H1 (cell line): ENCODE measurements at regions not wholly inside any gene's neighbourhood (a gene's known extent, or its start where the extent isn't known, plus 50 kb on each side); places are given as distances from the start of the nearest gene placed in this dataset.

Experiments used
- CTCF ChIA-PET: fragments of 300-600 bp; sonication (Branson Sonifier 250); formaldehyde crosslinking; loops from one replicate; lab custom pipeline; 2021; ENCODE audit not compliant: partially characterized antibody; lab: Charles Lee
- POLR2A ChIA-PET: fragments of 300-600 bp; sonication (Branson Sonifier 250); formaldehyde crosslinking; loops from one replicate; lab custom pipeline; 2021; ENCODE audit warnings: inconsistent platforms; ENCODE audit not compliant: partially characterized antibody; lab: Charles Lee
- DNase-seq, 2 experiments: peaks; one replicate each; pipeline versions ENCODE4 v3.0.0 to v3.0.0-alpha.2; 2010 to 2022; ENCODE audit warnings: low spot score in 2 of 2, low read depth in 1 of 2, mixed read lengths in 1 of 2
- FAIRE-seq: peaks from 2 replicates; lab custom pipeline; 2011; peaks lifted over from hg19 to GRCh38; lab: Jason Lieb, UNC
- H2AFZ ChIP-seq: 2 replicates; pipeline ENCODE4 v1.8.1; 2012; ENCODE audit warnings: low read length, inconsistent platforms
- H2AK5ac ChIP-seq: 2 replicates; pipeline ENCODE4 v1.6.1; 2013; ENCODE audit warnings: low read depth, low read length
- H2BK120ac ChIP-seq: replicated peaks from 2 replicates; pipeline ENCODE3; 2013; ENCODE audit warnings: low read depth, low read length, inconsistent platforms
- H2BK12ac ChIP-seq: 2 replicates; pipeline ENCODE4 v1.6.1; 2013; ENCODE audit warnings: low read depth, low read length
- H2BK15ac ChIP-seq: 2 replicates; pipeline ENCODE4 v1.6.1; 2013; ENCODE audit warnings: low read length
- H2BK20ac ChIP-seq: 2 replicates; pipeline ENCODE4 v1.6.1; 2013; ENCODE audit warnings: low read length
- H2BK5ac ChIP-seq: 2 replicates; pipeline ENCODE4 v1.6.1; 2013; ENCODE audit warnings: low read depth, low read length
- H3K14ac ChIP-seq: 2 replicates; pipeline ENCODE4 v1.6.1; 2013; ENCODE audit warnings: inconsistent platforms; ENCODE audit not compliant: insufficient read length
- H3K18ac ChIP-seq: 2 replicates; pipeline ENCODE4 v1.6.1; 2013; ENCODE audit warnings: low read length; ENCODE audit errors: extremely low read depth
- H3K23ac ChIP-seq: 2 replicates; pipeline ENCODE4 v1.6.1; 2013; ENCODE audit warnings: inconsistent platforms; ENCODE audit not compliant: insufficient read length
- H3K23me2 ChIP-seq: 2 replicates; pipeline ENCODE4 v1.6.1; 2013; ENCODE audit warnings: low read depth, low read length
- H3K27ac ChIP-seq: 2 replicates; pipeline ENCODE4 v1.6.1; 2011; ENCODE audit warnings: low read depth, low read length, inconsistent platforms
- H3K27me3 ChIP-seq, 4 experiments: replicated peaks in 1 of 4; 1 replicate in 1 of 4; 2 replicates in 3 of 4; pipeline versions ENCODE4 v1.6.1 to v1.8.1; 2011 to 2013; ENCODE audit warnings: low read length in 3 of 4, mild to moderate bottlenecking in 3 of 4, inconsistent platforms in 2 of 4, mixed read lengths in 2 of 4, moderate library complexity in 1 of 4; ENCODE audit not compliant: control insufficient read depth in 3 of 4, insufficient read depth in 3 of 4; ENCODE audit errors: extremely low read depth in 1 of 4
- H3K36me3 ChIP-seq, 4 experiments: 2 replicates each; pipeline versions ENCODE4 v1.6.1 to v1.8.1; 2011 to 2013; ENCODE audit warnings: mild to moderate bottlenecking in 4 of 4, low read length in 3 of 4, moderate library complexity in 2 of 4, control low read depth in 1 of 4, inconsistent platforms in 1 of 4; ENCODE audit not compliant: insufficient read depth in 4 of 4, control insufficient read depth in 2 of 4
- H3K4ac ChIP-seq: replicated peaks from 2 replicates; pipeline ENCODE3; 2013; ENCODE audit warnings: low read length, low read depth, mixed read lengths, inconsistent platforms; ENCODE audit not compliant: insufficient read length
- H3K4me1 ChIP-seq, 4 experiments: replicated peaks in 1 of 4; 1 replicate in 1 of 4; 2 replicates in 3 of 4; pipeline versions ENCODE4 v1.6.1 to v1.8.1; 2011 to 2013; ENCODE audit warnings: low read length in 3 of 4, inconsistent platforms in 2 of 4, mixed read lengths in 1 of 4; ENCODE audit not compliant: insufficient read depth in 4 of 4, control insufficient read depth in 3 of 4
- H3K4me2 ChIP-seq, 2 experiments: 2 replicates each; pipeline versions ENCODE4 v1.6.1 to v1.8.1; 2011 to 2013; ENCODE audit warnings: low read depth in 2 of 2, low read length in 2 of 2, control low read depth in 1 of 2, inconsistent platforms in 1 of 2, mild to moderate bottlenecking in 1 of 2; ENCODE audit not compliant: insufficient read depth in 1 of 2
- H3K4me3 ChIP-seq, 4 experiments: fragments of 200-600, 300-600 bp in 1 of 4; sonication (generic), shearing (Covaris generic), sonication (Bioruptor Twin) in 1 of 4; 2 replicates each; pipeline versions ENCODE4 v1.5.1 to v1.8.1; 2011 to 2016; ENCODE audit warnings: low read length in 4 of 4, low read depth in 3 of 4, control low read depth in 2 of 4, inconsistent platforms in 2 of 4, mild to moderate bottlenecking in 2 of 4, mixed read lengths in 1 of 4, moderate library complexity in 1 of 4; ENCODE audit not compliant: insufficient read depth in 2 of 4; ENCODE audit errors: extremely low read depth in 1 of 4
- H3K56ac ChIP-seq: replicated peaks from 2 replicates; pipeline ENCODE3; 2013; ENCODE audit warnings: low read depth, mild to moderate bottlenecking, mixed read lengths, low read length, inconsistent platforms; ENCODE audit not compliant: insufficient read length
- H3K79me1 ChIP-seq: 2 replicates; pipeline ENCODE4 v1.6.1; 2013; ENCODE audit warnings: low read depth, low read length, control low read depth
- H3K79me2 ChIP-seq, 2 experiments: 2 replicates each; pipeline versions ENCODE4 v1.6.1 to v1.8.1; 2012 to 2013; ENCODE audit warnings: low read length in 2 of 2, mild to moderate bottlenecking in 2 of 2, inconsistent platforms in 1 of 2; ENCODE audit not compliant: insufficient read depth in 2 of 2, control insufficient read depth in 1 of 2
- H3K9ac ChIP-seq, 4 experiments: replicated peaks in 1 of 4; 1 replicate in 1 of 4; 2 replicates in 3 of 4; pipeline versions ENCODE4 v1.6.1 to v1.8.1; 2011 to 2013; ENCODE audit warnings: low read depth in 3 of 4, low read length in 3 of 4, control low read depth in 2 of 4, mild to moderate bottlenecking in 2 of 4, moderate library complexity in 2 of 4, inconsistent platforms in 1 of 4; ENCODE audit errors: extremely low read depth in 1 of 4
- H3K9me3 ChIP-seq, 2 experiments: 2 replicates each; pipeline versions ENCODE4 v1.6.1 to v1.8.1; 2012 to 2013; ENCODE audit warnings: mild to moderate bottlenecking in 2 of 2, moderate library complexity in 2 of 2, control low read depth in 1 of 2, inconsistent platforms in 1 of 2, low read depth in 1 of 2, low read length in 1 of 2, mixed read lengths in 1 of 2; ENCODE audit not compliant: insufficient read depth in 2 of 2
- H4K20me1 ChIP-seq, 2 experiments: replicated peaks in 1 of 2; 2 replicates each; pipeline versions ENCODE3 to v1.8.1; 2011 to 2013; ENCODE audit warnings: inconsistent platforms in 2 of 2, low read length in 2 of 2, mild to moderate bottlenecking in 1 of 2; ENCODE audit not compliant: insufficient read depth in 2 of 2, control insufficient read depth in 1 of 2
- H4K5ac ChIP-seq: 2 replicates; pipeline ENCODE4 v1.6.1; 2013; ENCODE audit warnings: low read length, low read depth, mixed read lengths, inconsistent platforms; ENCODE audit not compliant: insufficient read length
- H4K8ac ChIP-seq: 2 replicates; pipeline ENCODE4 v1.8.0; 2013; ENCODE audit warnings: mild to moderate bottlenecking, moderate library complexity, low read length, inconsistent platforms; ENCODE audit not compliant: insufficient read depth; ENCODE audit errors: extremely low read depth
- H4K91ac ChIP-seq: replicated peaks from 2 replicates; pipeline ENCODE3; 2013; ENCODE audit warnings: low read length, mixed read lengths, inconsistent platforms; ENCODE audit not compliant: insufficient read length
- CHD1 ChIP-seq: IDR thresholded peaks from 2 replicates; pipeline ENCODE4 v1.6.1; 2012; ENCODE audit warnings: low read depth, low read length, improper control_type of control experiment
- CTBP2 ChIP-seq: IDR thresholded peaks from 2 replicates; pipeline ENCODE4 v1.7.0; 2011; ENCODE audit warnings: borderline replicate concordance, mild to moderate bottlenecking, moderate library complexity, mixed read lengths, low read length; ENCODE audit not compliant: insufficient read depth, insufficient read length
- HDAC6 ChIP-seq: IDR thresholded peaks from one replicate; pipeline ENCODE4 v1.7.1; 2012; ENCODE audit warnings: low read depth, mild to moderate bottlenecking, inconsistent platforms, low read length, moderate library complexity
- JUND ChIP-seq: IDR thresholded peaks from 2 replicates; pipeline ENCODE4 v1.6.1; 2011; ENCODE audit warnings: mild to moderate bottlenecking, improper control_type of control experiment, low read length
- POLR2AphosphoS5 ChIP-seq: IDR thresholded peaks from 2 replicates; pipeline ENCODE4 v1.6.1; 2011; ENCODE audit warnings: low read depth, low read length
- POU5F1 ChIP-seq: IDR thresholded peaks from 2 replicates; pipeline ENCODE4 v1.6.1; 2011; ENCODE audit warnings: low read depth, mild to moderate bottlenecking, low read length, moderate library complexity
- SIN3A ChIP-seq, 2 experiments: IDR thresholded peaks in 1 of 2; conservative IDR thresholded peaks in 1 of 2; 2 replicates each; pipeline ENCODE4 v1.6.1; 2011 to 2012; ENCODE audit warnings: low read length in 2 of 2, improper control_type of control experiment in 1 of 2, low read depth in 1 of 2, mild to moderate bottlenecking in 1 of 2
- TAF1 ChIP-seq: IDR thresholded peaks from 2 replicates; pipeline ENCODE4 v1.6.1; 2011; ENCODE audit warnings: mild to moderate bottlenecking, low read depth, low read length
- TEAD4 ChIP-seq: IDR thresholded peaks from 2 replicates; pipeline ENCODE4 v1.6.1; 2012; ENCODE audit warnings: low read depth, low read length, inconsistent platforms, mixed read lengths
- YY1 ChIP-seq: IDR thresholded peaks from 2 replicates; pipeline ENCODE4 v1.6.1; 2011; ENCODE audit warnings: low read depth, mild to moderate bottlenecking, low read length
- WGBS, 2 experiments: shearing (Covaris generic) in 1 of 2; methylation state at CpG; one replicate each; pipeline versions ENCODE4 v1.1.6 to v1.1.7; 2013 to 2015; ENCODE audit warnings: low lambda C conversion rate in 2 of 2, mixed read lengths in 2 of 2, inconsistent platforms in 1 of 2, low coverage in 1 of 2, missing lambda C conversion rate in 1 of 2; ENCODE audit not compliant: insufficient replicate concordance in 2 of 2, insufficient coverage in 1 of 2, insufficient read length in 1 of 2; ENCODE audit errors: extremely low coverage in 1 of 2, missing lambda C conversion rate in 1 of 2; 5-methylcytosine and 5-hydroxymethylcytosine counted together

DNA sequence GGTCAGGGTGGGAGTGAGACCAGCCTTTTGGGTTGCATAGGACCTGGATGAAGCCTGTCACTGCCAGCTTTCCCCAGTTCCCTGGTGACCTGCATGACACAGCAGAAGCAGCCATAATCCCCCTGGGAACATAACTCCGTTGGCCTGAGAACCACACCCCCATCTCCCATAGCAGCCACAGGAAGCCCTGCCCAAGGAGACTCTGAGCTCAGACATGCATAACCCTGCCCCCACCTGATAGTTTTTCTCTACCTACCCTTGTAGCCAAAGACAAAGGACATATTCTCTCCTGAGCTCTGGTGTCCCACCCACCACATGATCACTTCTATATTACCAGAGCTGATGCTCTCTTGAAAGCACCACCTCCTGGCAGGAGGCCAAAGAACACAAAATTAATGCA lies 413.5 kb upstream of the HTR2A start:
- H2AFZ ChIP-seq = 0 out of 2 replicates have a peak overlapping the region, but pooled peaks have one; percentile 31
- CTCF ChIA-PET = interaction anchor here (0.5 to 1.7 kb wide), 2 partner anchors 19 to 336 kb away, joined by 3 to 5 read pairs; no protein-coding TSS in a partner anchor

More for the DNA sequence above, 413.5 kb upstream of the HTR2A start:
- H2BK15ac ChIP-seq = no peak overlapping the region
- no peaks in the 10 kb centered on the region for H3K36me3 ChIP-seq
- no peak overlapping the region for H3K9ac ChIP-seq
- no peak overlapping the region for H3K23ac ChIP-seq
- no peaks in the 10 kb centered on the region for H3K79me1 ChIP-seq
- H3K4me1 ChIP-seq = no peaks in the 10 kb centered on the region
- H3K27ac ChIP-seq = no peak overlapping the region
- H4K5ac ChIP-seq = no peak overlapping the region
- POLR2A ChIA-PET = no interaction called here
- H3K23me2 ChIP-seq = no peaks in the 10 kb centered on the region
- H4K20me1 ChIP-seq = no peaks in the 10 kb centered on the region
- no peak overlapping the region for H2BK20ac ChIP-seq
- H3K9me3 ChIP-seq = 0 out of 4 replicates have a peak, but pooled peaks cover 0 to 4% of the 10 kb centered on the region in 2 experiments
- H3K27me3 ChIP-seq = no peaks in the 10 kb centered on the region
- no peak overlapping the region for H2BK12ac ChIP-seq
- no peak overlapping the region for H3K4ac ChIP-seq
- no peak overlapping the region for H3K56ac ChIP-seq
- no peaks in the 10 kb centered on the region for H3K79me2 ChIP-seq
- no peak overlapping the region for H3K18ac ChIP-seq
- H3K4me3 ChIP-seq = no peak overlapping the region
- no peak overlapping the region for H4K8ac ChIP-seq
- H3K4me2 ChIP-seq = no peak overlapping the region
- no peak overlapping the region for H2AK5ac ChIP-seq
- H4K91ac ChIP-seq = no peak overlapping the region
- TF ChIP-seq POU5F1 (no peak), HDAC6 (no peak), YY1 (no peak), TEAD4 (no peak), CHD1 (no peak), CTBP2 (no peak), SIN3A (conservative IDR thresholded peaks at IDR 0.05 in 1 of 2, IDR thresholded peaks at IDR 0.05 in 1 of 2; ENCODE audit: low read depth in 1 of 2, low read length in 2 of 2) (no peak), JUND (no peak), POLR2AphosphoS5 (no peak), TAF1 (no peak)
- no peak overlapping the region for H2BK120ac ChIP-seq
- DNase-seq (no peak), FAIRE-seq (no peak)
- H3K14ac ChIP-seq = no peak overlapping the region
- WGBS, 2 experiments = 80% methylated on average over 1 of the region's 1 CpG; no CpG with 5 or more reads in 1 of the 2 experiments
- no peak overlapping the region for H2BK5ac ChIP-seq
